MCF 10A (cell line): ENCODE measurements at regions not wholly inside any gene's neighbourhood (a gene's known extent, or its start where the extent isn't known, plus 50 kb on each side); places are given as distances from the start of the nearest gene placed in this dataset.
"Not testable (repeated sequence)": the region's sequence is repeated elsewhere in the genome, so short reads cannot be mapped to it uniquely, and the experiment has no call there.

Source experiments
- BruUV-seq: library from RNA; stranded (reverse); fragments of 400-500 nt; replicated peaks from 2 replicates; lab custom pipeline; 2021; lab: Mats Ljungman, UMichigan
- CTCF ChIA-PET: fragments of 300-600 bp; sonication (Branson Sonifier 250); formaldehyde crosslinking; extraction: SDS; loops from one replicate; lab custom pipeline; 2021; ENCODE audit warnings: antibody characterized with exemption, inconsistent platforms; lab: Yijun Ruan, JAX
- POLR2A ChIA-PET: fragments of 300-600, 350-650 bp; sonication (Branson Sonifier 250); formaldehyde crosslinking; extraction: SDS; loops from one replicate; lab custom pipeline; 2020; ENCODE audit warnings: antibody characterized with exemption, inconsistent platforms; lab: Yijun Ruan, JAX
- DNase-seq: peaks from one replicate; pipeline ENCODE4 v3.0.0-alpha.2; 2018; ENCODE audit not compliant: unreplicated experiment
- H3K27ac Mint-ChIP-seq: one replicate; pipeline ENCODE4 v1.8.0; 2022; ENCODE audit warnings: mild to moderate bottlenecking, low read depth, mixed read lengths; ENCODE audit not compliant: unreplicated experiment
- H3K27me3 Mint-ChIP-seq: one replicate; pipeline ENCODE4 v1.8.0; 2022; ENCODE audit warnings: mixed read lengths; ENCODE audit not compliant: insufficient read depth, unreplicated experiment
- H3K36me3 Mint-ChIP-seq: one replicate; pipeline ENCODE4 v1.8.0; 2022; ENCODE audit warnings: mild to moderate bottlenecking, moderate library complexity, mixed read lengths; ENCODE audit not compliant: insufficient read depth, unreplicated experiment
- H3K4me1 Mint-ChIP-seq: one replicate; pipeline ENCODE4 v1.8.0; 2022; ENCODE audit warnings: mixed read lengths; ENCODE audit not compliant: insufficient read depth, unreplicated experiment
- H3K4me3 Mint-ChIP-seq: one replicate; pipeline ENCODE4 v1.8.0; 2022; ENCODE audit warnings: mild to moderate bottlenecking, moderate library complexity, mixed read lengths; ENCODE audit not compliant: unreplicated experiment
- H3K9me3 Mint-ChIP-seq: one replicate; pipeline ENCODE4 v1.8.0; 2022; ENCODE audit warnings: mixed read lengths; ENCODE audit not compliant: unreplicated experiment
- intact Hi-C: fragments of 100-400 bp; cut with micrococcal nuclease; formaldehyde crosslinking; loops from 2 replicates; pipeline ENCODE4 v1.14.1; 2022
- TF ChIP-seq, protein P1 (sequence below): fragments of 200-600 bp; IDR thresholded peaks from one replicate; pipeline ENCODE4 v1.8.0; 2022; ENCODE audit warnings: antibody characterized with exemption, mild to moderate bottlenecking; ENCODE audit not compliant: unreplicated experiment

DNA sequence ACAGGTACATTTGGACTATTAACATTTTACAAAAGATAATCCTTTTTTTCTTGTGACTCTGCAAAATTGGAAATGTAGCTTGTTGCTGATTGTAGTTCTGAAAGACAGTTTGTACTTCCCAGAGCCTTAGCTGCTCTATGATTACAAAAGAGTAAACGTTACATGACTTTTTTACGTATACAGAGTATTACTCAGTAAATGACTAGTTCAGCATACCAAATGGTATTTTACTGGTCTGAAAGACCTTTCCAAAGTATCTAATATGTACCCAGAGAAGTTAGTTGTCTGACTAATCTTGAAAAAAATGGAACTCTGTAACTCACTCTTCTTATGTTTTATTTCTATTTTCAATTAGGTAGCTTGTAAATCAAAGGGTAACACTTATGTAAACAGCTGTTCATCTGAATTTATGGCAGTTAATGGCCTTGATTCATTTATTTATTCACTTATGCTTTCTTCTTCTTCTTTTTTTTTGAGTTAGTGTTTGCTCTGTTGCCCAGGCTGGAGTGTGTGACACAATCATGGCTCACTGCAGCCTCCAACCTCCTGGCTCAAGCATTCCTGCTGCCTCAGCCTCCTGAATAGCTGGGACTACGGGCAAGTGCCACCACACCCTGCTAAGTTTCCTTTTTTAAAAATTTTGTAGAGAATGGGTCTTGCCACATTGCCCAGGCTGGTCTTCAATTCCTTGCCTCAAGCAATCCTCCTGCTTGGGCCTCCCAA, 151.7 kb downstream of the C3orf38 start:
- CTCF ChIA-PET: interaction anchor here (0.5 to 0.6 kb wide), 2 partner anchors 22 to 156 kb away, joined by 3 to 4 read pairs; no protein-coding TSS in a partner anchor
- no peak overlapping the region for H3K4me3 Mint-ChIP-seq
- no peak for DNase-seq
- H3K36me3 Mint-ChIP-seq: no peaks in the 10 kb centered on the region
- no peaks in the 10 kb centered on the region for H3K27me3 Mint-ChIP-seq
- POLR2A ChIA-PET: no interaction called here
- no TSS peak for BruUV-seq
- H3K4me1 Mint-ChIP-seq: no peaks in the 10 kb centered on the region
- intact Hi-C loops: no loop called here
- TF ChIP-seq, protein P1, sequence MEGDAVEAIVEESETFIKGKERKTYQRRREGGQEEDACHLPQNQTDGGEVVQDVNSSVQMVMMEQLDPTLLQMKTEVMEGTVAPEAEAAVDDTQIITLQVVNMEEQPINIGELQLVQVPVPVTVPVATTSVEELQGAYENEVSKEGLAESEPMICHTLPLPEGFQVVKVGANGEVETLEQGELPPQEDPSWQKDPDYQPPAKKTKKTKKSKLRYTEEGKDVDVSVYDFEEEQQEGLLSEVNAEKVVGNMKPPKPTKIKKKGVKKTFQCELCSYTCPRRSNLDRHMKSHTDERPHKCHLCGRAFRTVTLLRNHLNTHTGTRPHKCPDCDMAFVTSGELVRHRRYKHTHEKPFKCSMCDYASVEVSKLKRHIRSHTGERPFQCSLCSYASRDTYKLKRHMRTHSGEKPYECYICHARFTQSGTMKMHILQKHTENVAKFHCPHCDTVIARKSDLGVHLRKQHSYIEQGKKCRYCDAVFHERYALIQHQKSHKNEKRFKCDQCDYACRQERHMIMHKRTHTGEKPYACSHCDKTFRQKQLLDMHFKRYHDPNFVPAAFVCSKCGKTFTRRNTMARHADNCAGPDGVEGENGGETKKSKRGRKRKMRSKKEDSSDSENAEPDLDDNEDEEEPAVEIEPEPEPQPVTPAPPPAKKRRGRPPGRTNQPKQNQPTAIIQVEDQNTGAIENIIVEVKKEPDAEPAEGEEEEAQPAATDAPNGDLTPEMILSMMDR: no peak
- no peak overlapping the region for H3K27ac Mint-ChIP-seq
- peaks cover 7% of the 10 kb centered on the region for H3K9me3 Mint-ChIP-seq

DNA sequence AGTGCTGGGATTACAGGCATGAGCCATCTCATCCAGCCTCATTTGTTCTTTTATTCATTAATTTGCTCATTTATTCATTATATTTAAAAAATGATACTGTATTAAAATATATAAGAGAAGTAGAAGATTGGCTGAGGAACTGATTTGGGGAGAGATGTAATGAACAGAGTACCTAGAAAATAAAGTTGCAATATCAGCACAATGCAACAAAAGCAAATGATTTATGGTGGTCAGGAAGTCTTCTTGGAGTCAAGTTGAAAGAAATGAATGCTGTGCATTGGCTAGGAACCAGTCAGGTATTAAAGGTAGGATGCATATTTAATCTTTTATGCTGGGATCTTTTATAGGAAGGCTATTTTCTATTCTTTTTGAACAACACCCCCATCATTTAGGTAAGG, 152.2 kb downstream of the C3orf38 start:
- DNase-seq: no peak
- H3K27me3 Mint-ChIP-seq: no peaks in the 10 kb centered on the region
- no peaks in the 10 kb centered on the region for H3K4me1 Mint-ChIP-seq
- no peak overlapping the region for H3K4me3 Mint-ChIP-seq
- POLR2A ChIA-PET: no interaction called here
- peaks cover 7% of the 10 kb centered on the region for H3K9me3 Mint-ChIP-seq
- no TSS peak for BruUV-seq
- TF ChIP-seq, protein P1: no peak
- CTCF ChIA-PET: interaction anchor here (0.5 to 0.6 kb wide), 2 partner anchors 23 to 156 kb away, joined by 3 to 4 read pairs; no protein-coding TSS in a partner anchor
- H3K27ac Mint-ChIP-seq: no peak overlapping the region
- intact Hi-C loops: no loop called here
- no peaks in the 10 kb centered on the region for H3K36me3 Mint-ChIP-seq

DNA sequence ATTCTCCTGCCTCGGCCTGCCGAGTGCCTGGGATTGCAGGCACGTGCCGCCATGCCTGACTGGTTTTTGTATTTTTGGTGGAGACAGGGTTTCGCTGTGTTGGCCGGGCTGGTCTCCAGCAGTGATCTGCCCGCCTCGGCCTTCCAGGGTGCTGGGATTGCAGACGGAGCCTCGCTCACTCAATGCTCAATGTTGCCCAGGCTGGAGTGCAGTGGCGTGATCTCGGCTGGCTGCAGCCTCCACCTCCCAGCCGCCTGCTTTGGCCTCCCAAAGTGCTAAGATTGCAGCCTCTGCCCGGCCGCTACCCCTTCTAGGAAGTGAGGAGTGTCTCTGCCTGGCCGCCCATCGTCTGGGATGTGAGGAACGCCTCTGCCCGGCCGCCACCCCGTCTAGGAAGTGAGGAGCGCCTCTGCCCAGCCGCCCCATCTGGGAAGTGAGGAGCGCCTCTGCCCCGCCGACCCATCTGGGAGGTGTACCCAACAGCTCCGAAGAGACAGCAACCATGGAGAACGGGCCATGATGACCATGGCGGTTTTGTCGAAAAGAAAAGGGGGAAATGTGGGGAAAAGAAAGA, 153.7 kb downstream of the C3orf38 start:
- H3K27me3 Mint-ChIP-seq, H3K27ac Mint-ChIP-seq, H3K36me3 Mint-ChIP-seq, DNase-seq, intact Hi-C loops, BruUV-seq, POLR2A ChIA-PET, H3K9me3 Mint-ChIP-seq, H3K4me3 Mint-ChIP-seq, H3K4me1 Mint-ChIP-seq: not testable (repeated sequence)
- CTCF ChIA-PET: interaction anchor here (1.0 kb wide), 1 partner anchor 84 kb away, joined by 3 read pairs; no protein-coding TSS in a partner anchor

DNA sequence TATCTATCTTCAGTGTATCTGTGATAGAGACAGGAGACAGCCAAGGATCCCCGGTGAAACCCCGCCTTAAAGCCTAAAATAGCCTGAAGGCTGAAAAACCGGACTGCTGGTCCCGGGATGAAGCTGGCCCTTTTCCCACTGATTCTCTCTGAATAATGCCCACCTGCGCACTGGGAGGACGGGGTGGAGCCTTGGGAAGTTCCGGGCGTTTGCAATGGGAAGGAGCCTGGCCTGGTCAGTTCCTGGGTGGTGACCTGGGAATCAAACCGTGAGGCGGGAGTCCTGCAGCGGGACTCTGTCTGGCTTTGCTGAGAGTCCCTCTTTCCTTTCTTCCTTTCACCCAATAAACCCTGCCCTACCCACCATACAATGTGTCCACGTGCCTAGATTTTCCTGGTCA, 157.9 kb downstream of the C3orf38 start:
- Mint-ChIP-seq H3K4me1 (no peaks in the 10 kb centered on the region), H3K36me3 (no peaks in the 10 kb centered on the region), H3K27me3 (no peaks in the 10 kb centered on the region), H3K4me3 (no peak overlapping the region), H3K27ac (no peak overlapping the region), H3K9me3 (peaks cover 7% of the 10 kb centered on the region)
- no TSS peak for BruUV-seq
- ChIA-PET CTCF (interaction anchor here (0.7 kb wide), 1 partner anchor 23 kb away, joined by 4 read pairs; no protein-coding TSS in a partner anchor), POLR2A (interaction anchor here (0.6 kb wide), 1 partner anchor 15 kb away, joined by 3 read pairs; no protein-coding TSS in a partner anchor)
- DNase-seq: no peak
- intact Hi-C loops: no loop called here
- TF ChIP-seq, protein P1: no peak
